Prostate gland (tissue), 2 donors: ENCODE measurements at regions not wholly inside any gene's neighbourhood (a gene's known extent, or its start where the extent isn't known, plus 50 kb on each side); places are given as distances from the start of the nearest gene placed in this dataset.

ENCODE experiments used
- DNase-seq: peaks from one replicate; pipeline ENCODE4 v3.0.0-alpha.2; 2019; ENCODE audit warnings: low spot score
- H3K27ac ChIP-seq, 2 donors: fragments of 200-600 bp; sonication (generic); 2 replicates each; pipeline ENCODE4 v1.5.1; 2017 to 2019
- H3K27me3 ChIP-seq: fragments of 200-600 bp; sonication (generic); replicated peaks from 2 replicates; pipeline ENCODE4 v1.5.1; 2019; ENCODE audit not compliant: insufficient read depth
- H3K36me3 ChIP-seq, 2 donors: fragments of 200-600 bp; sonication (generic); 1 replicate in 1 of 2; 2 replicates in 1 of 2; pipeline versions ENCODE4 v1.5.1 to v1.8.1; 2017 to 2019
- H3K4me1 ChIP-seq: fragments of 200-600 bp; sonication (generic); replicated peaks from 2 replicates; pipeline ENCODE4 v1.5.1; 2019
- H3K4me3 ChIP-seq, 2 donors: fragments of 200-600 bp; sonication (generic); 2 replicates each; pipeline ENCODE4 v1.5.1; 2017 to 2019
- H3K9me3 ChIP-seq: fragments of 200-600 bp; sonication (generic); 2 replicates; pipeline ENCODE4 v1.5.1; 2017
- CTCF ChIP-seq, 4 experiments: fragments of 200-600 bp in 2 of 4; fragments of 450-650 bp in 2 of 4; sonication (generic) in 2 of 4; IDR thresholded peaks; 1 replicate in 3 of 4; 2 replicates in 1 of 4; pipeline ENCODE4 v1.5.1; 2016 to 2019; ENCODE audit warnings: antibody characterized with exemption in 4 of 4, mild to moderate bottlenecking in 2 of 4, moderate library complexity in 2 of 4
- POLR2A ChIP-seq: fragments of 450-650 bp; IDR thresholded peaks from one replicate; pipeline ENCODE4 v1.6.1; 2016; ENCODE audit warnings: antibody characterized with exemption, mild to moderate bottlenecking
- POLR2AphosphoS5 ChIP-seq: sonication (generic); formaldehyde crosslinking; IDR thresholded peaks from one replicate; pipeline ENCODE4 v1.6.1; 2017; ENCODE audit warnings: antibody characterized with exemption
- WGBS: methylation state at CpG from one replicate; pipeline ENCODE4 v1.1.5; 2018; 5-methylcytosine and 5-hydroxymethylcytosine counted together
- intact Hi-C: fragments of 100-400 bp; cut with DNase I; formaldehyde crosslinking; loops from one replicate; pipeline ENCODE4 v1.14.2; 2022

GRCh38 chr13:23987331-23987894 is 90.1 kb upstream of the C1QTNF9B start:
- H3K4me3 ChIP-seq: no peak overlapping the region
- 79% methylated on average over 4 of the region's 4 CpGs for WGBS
- no peak for DNase-seq
- H3K27ac ChIP-seq: no peak overlapping the region
- no peaks in the 10 kb centered on the region for H3K27me3 ChIP-seq
- H3K4me1 ChIP-seq: peaks cover 5% of the 10 kb centered on the region
- intact Hi-C loops: no loop called here
- no peaks in the 10 kb centered on the region for H3K36me3 ChIP-seq
- no peak for TF ChIP-seq POLR2A
- TF ChIP-seq CTCF (IDR thresholded peaks at IDR 0.05): no peak
- TF ChIP-seq POLR2AphosphoS5: no peak
- H3K9me3 ChIP-seq: no peaks in the 10 kb centered on the region

GRCh38 chr13:23988546-23989122 is 91.3 kb upstream of the C1QTNF9B start:
- no peaks in the 10 kb centered on the region for H3K36me3 ChIP-seq
- peak overlapping the region in 1 of 2 donors; percentile 26 for H3K27ac ChIP-seq
- H3K9me3 ChIP-seq: no peaks in the 10 kb centered on the region
- H3K27me3 ChIP-seq: no peaks in the 10 kb centered on the region
- DNase-seq: no peak
- intact Hi-C loops: no loop called here
- no peak overlapping the region for H3K4me3 ChIP-seq
- 39% methylated on average over 4 of the region's 4 CpGs for WGBS
- peaks cover 5% of the 10 kb centered on the region for H3K4me1 ChIP-seq
- TF ChIP-seq POLR2A (no peak), POLR2AphosphoS5 (no peak), CTCF (IDR thresholded peaks at IDR 0.05) (no peak)

- Histone ChIP-seq H3K36me3 (no peaks in the 10 kb centered on the region), H3K27me3 (no peaks in the 10 kb centered on the region), H3K4me1 (peaks cover 5% of the 10 kb centered on the region), H3K9me3 (no peaks in the 10 kb centered on the region), H3K4me3 (no peak overlapping the region), H3K27ac (no peak overlapping the region)
- 34% methylated on average over 2 of the region's 2 CpGs for WGBS
- no peak for DNase-seq
- intact Hi-C loops: no loop called here
- no peak for TF ChIP-seq POLR2AphosphoS5
- no peak for TF ChIP-seq CTCF (IDR thresholded peaks at IDR 0.05)
- TF ChIP-seq POLR2A: no peak
Observed at GRCh38 chr13:23990455-23990854, 93.2 kb upstream of the C1QTNF9B start.

GRCh38 chr13:23991119-23991518 is 93.8 kb upstream of the C1QTNF9B start:
- Histone ChIP-seq H3K9me3 (no peaks in the 10 kb centered on the region), H3K4me1 (peaks cover 5% of the 10 kb centered on the region), H3K27ac (no peak overlapping the region), H3K27me3 (no peaks in the 10 kb centered on the region), H3K36me3 (no peaks in the 10 kb centered on the region), H3K4me3 (no peak overlapping the region)
- TF ChIP-seq CTCF (IDR thresholded peaks at IDR 0.05) (no peak), POLR2AphosphoS5 (no peak), POLR2A (no peak)
- DNase-seq: no peak
- 58% methylated on average over 3 of the region's 3 CpGs for WGBS
- intact Hi-C loops: no loop called here
